Neural cell (in vitro differentiated cells): ENCODE measurements at regions not wholly inside any gene's neighbourhood (a gene's known extent, or its start where the extent isn't known, plus 50 kb on each side); places are given as distances from the start of the nearest gene placed in this dataset.

Experiments
- H2AFZ ChIP-seq: fragments of 200-600, 300-800 bp; sonication (generic), shearing (Covaris generic); 2 replicates; pipeline ENCODE4 v1.6.0; 2014; ENCODE audit warnings: low read depth, mild to moderate bottlenecking, antibody characterized with exemption, low read length, moderate library complexity
- H3F3A ChIP-seq: fragments of 200-600 bp; shearing (Covaris generic); 2 replicates; pipeline ENCODE4 v1.6.1; 2016; ENCODE audit warnings: mild to moderate bottlenecking, moderate library complexity, mixed read lengths, antibody characterized with exemption, low read length; ENCODE audit not compliant: insufficient read depth, poor library complexity, severe bottlenecking
- H3K27ac ChIP-seq: fragments of 200-600, 300-800 bp; sonication (generic), shearing (Covaris generic); 2 replicates; pipeline ENCODE4 v1.5.1; 2014; ENCODE audit warnings: mild to moderate bottlenecking, low read length, moderate library complexity
- H3K27me3 ChIP-seq: fragments of 300-800, 200-600 bp; sonication (generic), shearing (Covaris generic); 2 replicates; pipeline ENCODE4 v1.6.0; 2014; ENCODE audit warnings: mild to moderate bottlenecking, low read depth, low read length, moderate library complexity; ENCODE audit not compliant: insufficient read depth
- H3K36me3 ChIP-seq: fragments of 300-800, 200-600 bp; sonication (generic), shearing (Covaris generic); 2 replicates; pipeline ENCODE4 v1.5.1; 2014; ENCODE audit warnings: mild to moderate bottlenecking, antibody characterized with exemption, low read length, moderate library complexity; ENCODE audit not compliant: insufficient read depth
- H3K4me2 ChIP-seq: fragments of 300-800, 200-600 bp; sonication (generic), shearing (Covaris generic); 2 replicates; pipeline ENCODE4 v1.6.0; 2014; ENCODE audit warnings: mild to moderate bottlenecking, low read length
- H3K4me3 ChIP-seq: fragments of 300-800, 200-600 bp; sonication (generic), shearing (Covaris generic); 2 replicates; pipeline ENCODE4 v1.5.1; 2014; ENCODE audit warnings: mild to moderate bottlenecking, low read length, moderate library complexity
- H3K79me2 ChIP-seq: fragments of 200-600 bp; shearing (Covaris generic); replicated peaks from 2 replicates; pipeline ENCODE4 v1.6.0; 2014; ENCODE audit warnings: mild to moderate bottlenecking, low read length, moderate library complexity; ENCODE audit not compliant: insufficient read depth
- H3K9ac ChIP-seq: fragments of 300-800, 200-600 bp; sonication (generic), shearing (Covaris generic); 2 replicates; pipeline ENCODE4 v1.6.1; 2016; ENCODE audit warnings: mild to moderate bottlenecking, low read length, mixed read lengths
- H3K9me2 ChIP-seq: fragments of 200-600 bp; shearing (Covaris generic); 2 replicates; pipeline ENCODE4 v1.6.1; 2016; ENCODE audit warnings: mild to moderate bottlenecking, low read length, mixed read lengths; ENCODE audit not compliant: insufficient read depth
- H3K9me3 ChIP-seq: fragments of 200-600, 300-800 bp; sonication (generic), shearing (Covaris generic); 2 replicates; pipeline ENCODE4 v1.6.1; 2016; ENCODE audit warnings: mild to moderate bottlenecking, mixed run types, low read length, moderate library complexity, mixed read lengths
- H4K20me1 ChIP-seq: fragments of 200-600 bp; shearing (Covaris generic); 2 replicates; pipeline ENCODE4 v1.6.1; 2016; ENCODE audit warnings: mild to moderate bottlenecking, mixed run types; ENCODE audit not compliant: insufficient read depth
- EP300 ChIP-seq: fragments of 450-650 bp; conservative IDR thresholded peaks from 2 replicates; pipeline ENCODE4 v1.6.1; 2014; ENCODE audit warnings: antibody characterized with exemption, mild to moderate bottlenecking, moderate library complexity; ENCODE audit not compliant: poor library complexity, severe bottlenecking
- EZH2 ChIP-seq: fragments of 200-600, 300-800 bp; shearing (Covaris generic), sonication (generic); IDR thresholded peaks from 2 replicates; pipeline ENCODE4 v1.6.1; 2014; ENCODE audit warnings: antibody characterized with exemption, low read length, borderline replicate concordance, mild to moderate bottlenecking; ENCODE audit not compliant: insufficient read depth, poor library complexity, severe bottlenecking
- MXI1 ChIP-seq: fragments of 450-650 bp; conservative IDR thresholded peaks from 2 replicates; pipeline ENCODE4 v1.6.1; 2014; ENCODE audit warnings: antibody characterized with exemption, mild to moderate bottlenecking; ENCODE audit not compliant: poor library complexity, severe bottlenecking
- POLR2AphosphoS5 ChIP-seq: IDR thresholded peaks from 2 replicates; pipeline ENCODE4 v1.6.1; 2012
- RAD21 ChIP-seq: fragments of 450-650 bp; conservative IDR thresholded peaks from 2 replicates; pipeline ENCODE4 v1.6.1; 2014; ENCODE audit warnings: antibody characterized with exemption, mild to moderate bottlenecking, moderate library complexity
- REST ChIP-seq: IDR thresholded peaks from 2 replicates; pipeline ENCODE4 v1.6.1; 2012; ENCODE audit warnings: borderline replicate concordance
- SMC3 ChIP-seq: fragments of 450-650 bp; conservative IDR thresholded peaks from 2 replicates; pipeline ENCODE4 v1.6.1; 2014; ENCODE audit warnings: antibody characterized with exemption, mild to moderate bottlenecking, moderate library complexity; ENCODE audit not compliant: poor library complexity
- TAF1 ChIP-seq: IDR thresholded peaks from 2 replicates; pipeline ENCODE4 v1.6.1; 2012; ENCODE audit warnings: low read depth
- TF ChIP-seq, protein P1 (sequence below): fragments of 450-650 bp; IDR thresholded peaks from 2 replicates; pipeline ENCODE4 v1.5.1; 2014; ENCODE audit warnings: antibody characterized with exemption, mild to moderate bottlenecking, moderate library complexity; ENCODE audit not compliant: poor library complexity, severe bottlenecking

DNA sequence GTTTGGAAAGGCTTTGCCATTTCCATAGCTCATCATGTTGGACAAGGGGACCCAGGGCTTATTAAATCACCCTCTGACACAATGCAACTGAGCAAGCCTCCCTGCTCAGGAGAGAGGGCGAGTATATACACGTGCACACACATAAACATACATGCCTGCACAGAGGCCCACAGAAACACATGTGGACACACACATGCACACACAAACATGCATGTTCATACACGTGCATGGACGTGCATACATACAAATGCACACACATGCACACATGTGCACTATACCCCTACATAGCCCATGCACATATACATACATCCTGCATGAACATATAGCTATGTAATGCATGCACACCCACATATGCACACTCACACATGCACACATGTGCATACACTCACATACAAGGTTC, 99.5 kb upstream of the ALDH1B1 start:
- H3K4me2 ChIP-seq: no peak overlapping the region
- no peaks in the 10 kb centered on the region for H3K27me3 ChIP-seq
- H3K9me3 ChIP-seq: no peaks in the 10 kb centered on the region
- no peak overlapping the region for H3K27ac ChIP-seq
- no peaks in the 10 kb centered on the region for H3F3A ChIP-seq
- H3K9ac ChIP-seq: no peak overlapping the region
- no peaks in the 10 kb centered on the region for H3K36me3 ChIP-seq
- H2AFZ ChIP-seq: no peak overlapping the region
- H3K9me2 ChIP-seq: no peaks in the 10 kb centered on the region
- H3K79me2 ChIP-seq: no peaks in the 10 kb centered on the region
- H3K4me3 ChIP-seq: no peak overlapping the region
- TF ChIP-seq TAF1 (no peak), POLR2AphosphoS5 (no peak), RAD21 (no peak), SMC3 (no peak), MXI1 (no peak), EZH2 (no peak), EP300 (no peak), REST (no peak)
- TF ChIP-seq, protein P1, sequence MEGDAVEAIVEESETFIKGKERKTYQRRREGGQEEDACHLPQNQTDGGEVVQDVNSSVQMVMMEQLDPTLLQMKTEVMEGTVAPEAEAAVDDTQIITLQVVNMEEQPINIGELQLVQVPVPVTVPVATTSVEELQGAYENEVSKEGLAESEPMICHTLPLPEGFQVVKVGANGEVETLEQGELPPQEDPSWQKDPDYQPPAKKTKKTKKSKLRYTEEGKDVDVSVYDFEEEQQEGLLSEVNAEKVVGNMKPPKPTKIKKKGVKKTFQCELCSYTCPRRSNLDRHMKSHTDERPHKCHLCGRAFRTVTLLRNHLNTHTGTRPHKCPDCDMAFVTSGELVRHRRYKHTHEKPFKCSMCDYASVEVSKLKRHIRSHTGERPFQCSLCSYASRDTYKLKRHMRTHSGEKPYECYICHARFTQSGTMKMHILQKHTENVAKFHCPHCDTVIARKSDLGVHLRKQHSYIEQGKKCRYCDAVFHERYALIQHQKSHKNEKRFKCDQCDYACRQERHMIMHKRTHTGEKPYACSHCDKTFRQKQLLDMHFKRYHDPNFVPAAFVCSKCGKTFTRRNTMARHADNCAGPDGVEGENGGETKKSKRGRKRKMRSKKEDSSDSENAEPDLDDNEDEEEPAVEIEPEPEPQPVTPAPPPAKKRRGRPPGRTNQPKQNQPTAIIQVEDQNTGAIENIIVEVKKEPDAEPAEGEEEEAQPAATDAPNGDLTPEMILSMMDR: no peak
- H4K20me1 ChIP-seq: no peaks in the 10 kb centered on the region

DNA sequence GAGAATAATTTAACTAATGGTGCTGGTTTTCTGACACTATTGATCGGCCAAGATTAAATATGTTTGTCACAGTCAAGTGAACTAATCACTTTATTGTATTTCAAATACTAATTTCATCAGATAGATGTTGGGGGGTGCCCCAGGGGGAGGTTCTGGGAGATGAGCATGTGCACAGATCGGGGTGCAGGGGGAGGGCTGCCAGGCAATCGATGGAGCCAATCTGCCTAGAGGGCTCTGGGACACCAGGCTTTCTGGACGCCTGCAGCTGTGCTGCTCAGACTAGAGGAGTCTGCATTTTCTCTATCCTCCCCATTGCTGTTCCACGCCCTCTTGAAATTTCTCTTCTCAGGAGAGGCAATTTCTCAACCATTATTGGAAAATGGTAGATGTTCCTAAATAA, 100.0 kb upstream of the ALDH1B1 start:
- no peaks in the 10 kb centered on the region for H4K20me1 ChIP-seq
- no peak overlapping the region for H3K9ac ChIP-seq
- no peak overlapping the region for H3K4me2 ChIP-seq
- no peaks in the 10 kb centered on the region for H3F3A ChIP-seq
- TF ChIP-seq POLR2AphosphoS5 (no peak), EZH2 (no peak), REST (no peak), MXI1 (no peak), EP300 (no peak), RAD21 (no peak), TAF1 (no peak), SMC3 (no peak)
- TF ChIP-seq, protein P1: no peak
- no peaks in the 10 kb centered on the region for H3K79me2 ChIP-seq
- H3K9me3 ChIP-seq: no peaks in the 10 kb centered on the region
- H3K27me3 ChIP-seq: no peaks in the 10 kb centered on the region
- no peak overlapping the region for H3K27ac ChIP-seq
- no peaks in the 10 kb centered on the region for H3K36me3 ChIP-seq
- no peaks in the 10 kb centered on the region for H3K9me2 ChIP-seq
- no peak overlapping the region for H2AFZ ChIP-seq
- no peak overlapping the region for H3K4me3 ChIP-seq
